GM19463 (cell line): ENCODE measurements at regions not wholly inside any gene's neighbourhood (a gene's known extent, or its start where the extent isn't known, plus 50 kb on each side); places are given as distances from the start of the nearest gene placed in this dataset.

Source experiments
- ATAC-seq: cut with Tn5 transposase; IDR thresholded peaks from one replicate; pipeline ENCODE4 v1.9.1; 2021; ENCODE audit warnings: mild to moderate bottlenecking, moderate library complexity; ENCODE audit not compliant: unreplicated experiment

GRCh38 chr1:221805121-221805520 lies 63.2 kb upstream of the DUSP10 start:
- no peak for ATAC-seq

DNA sequence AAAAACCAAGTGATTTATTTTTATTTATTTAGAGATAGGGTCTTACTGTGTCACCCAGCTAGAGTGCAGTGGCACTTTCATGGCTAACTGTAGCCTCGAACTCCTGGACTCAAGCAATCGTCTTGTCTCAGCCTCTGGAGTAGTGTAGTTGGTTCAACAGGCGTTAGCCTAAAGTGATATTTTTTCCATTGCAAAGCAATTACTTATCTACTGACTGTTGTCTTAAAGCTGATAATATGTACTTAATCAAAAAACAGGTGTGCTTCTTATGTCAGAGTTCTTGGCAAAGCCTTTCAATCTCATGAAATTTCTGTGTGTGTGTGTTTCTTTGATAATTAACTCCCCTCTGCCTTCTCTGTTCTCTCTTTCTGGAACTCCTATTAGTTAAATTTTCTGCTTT lies 62.4 kb upstream of the DUSP10 start:
- no peak for ATAC-seq

DNA sequence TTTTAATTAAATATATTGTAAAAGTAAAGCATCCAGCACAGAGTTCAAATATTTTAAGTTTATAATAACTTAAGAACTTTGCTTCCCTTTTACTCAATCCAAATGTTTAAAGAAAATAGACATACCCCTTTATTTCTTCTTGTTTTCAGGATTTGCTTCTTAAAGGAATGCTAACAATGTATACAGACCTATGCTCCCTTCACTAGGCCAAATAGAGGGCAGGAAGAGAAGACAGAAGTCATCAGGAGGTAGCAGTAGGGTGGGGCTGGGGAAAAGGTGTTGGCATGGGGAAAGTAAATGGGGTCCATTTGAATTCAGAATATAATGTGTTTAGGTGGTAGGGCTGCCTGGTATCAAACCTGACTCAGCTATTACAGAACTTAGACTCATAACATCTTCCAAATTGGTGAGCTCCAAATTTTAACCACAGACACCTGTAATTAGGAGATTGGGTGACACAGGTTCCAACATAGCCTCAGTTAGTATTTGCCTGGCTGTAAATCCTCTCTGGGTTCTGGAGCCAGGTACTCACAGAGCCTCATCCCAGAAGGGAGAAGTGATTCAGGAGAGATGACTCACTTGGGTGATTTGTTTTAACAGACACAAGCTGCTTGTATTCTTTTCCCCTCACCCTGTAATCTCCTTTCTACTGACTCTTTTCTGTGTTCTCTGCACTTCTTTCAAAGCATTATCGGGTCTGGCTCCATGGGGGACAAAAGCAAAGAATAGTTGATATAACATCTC lies 60.1 kb upstream of the DUSP10 start:
- no peak for ATAC-seq

DNA sequence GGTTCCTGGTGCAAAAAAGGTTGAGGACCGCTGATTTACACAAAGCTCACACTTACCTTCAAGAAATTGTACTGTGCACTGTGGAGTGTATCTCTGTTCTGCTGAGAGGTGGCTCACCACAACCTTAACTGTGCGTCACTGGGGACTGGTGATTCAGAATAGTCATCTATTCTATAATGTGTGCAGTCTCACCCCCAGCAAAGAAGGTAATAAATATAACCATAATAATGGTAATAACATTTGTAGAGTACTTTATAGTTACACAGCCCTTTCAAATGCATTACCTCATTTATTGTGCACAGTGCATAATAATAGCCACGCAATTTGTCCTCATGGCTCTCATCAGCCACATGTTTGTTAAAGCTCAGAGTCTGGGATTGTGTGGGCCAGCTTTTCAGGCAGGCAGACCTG lies 59.4 kb upstream of the DUSP10 start:
- no peak for ATAC-seq

DNA sequence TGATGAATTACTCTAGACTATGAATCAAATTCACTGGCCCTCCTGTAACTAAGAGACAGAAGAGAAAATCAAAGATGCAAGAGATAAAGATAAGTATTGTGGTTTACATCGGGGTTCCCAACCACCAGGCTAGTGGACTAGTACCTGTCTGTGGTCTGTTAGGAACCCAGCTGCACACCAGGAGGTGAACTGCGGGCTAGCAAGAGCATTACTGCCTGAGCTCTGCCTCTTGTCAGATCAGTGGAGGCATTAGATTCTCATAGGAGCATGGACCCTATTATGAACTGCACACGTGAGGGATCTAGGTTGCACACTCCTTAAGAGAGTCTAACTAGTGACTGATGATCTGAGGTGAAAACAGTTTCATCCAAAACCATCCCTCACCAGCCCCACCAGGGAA lies 58.9 kb upstream of the DUSP10 start:
- no peak for ATAC-seq

- no peak for ATAC-seq
These were observed 55.6 kb upstream of the DUSP10 start for GRCh38 chr1:221797506-221797905.

DNA sequence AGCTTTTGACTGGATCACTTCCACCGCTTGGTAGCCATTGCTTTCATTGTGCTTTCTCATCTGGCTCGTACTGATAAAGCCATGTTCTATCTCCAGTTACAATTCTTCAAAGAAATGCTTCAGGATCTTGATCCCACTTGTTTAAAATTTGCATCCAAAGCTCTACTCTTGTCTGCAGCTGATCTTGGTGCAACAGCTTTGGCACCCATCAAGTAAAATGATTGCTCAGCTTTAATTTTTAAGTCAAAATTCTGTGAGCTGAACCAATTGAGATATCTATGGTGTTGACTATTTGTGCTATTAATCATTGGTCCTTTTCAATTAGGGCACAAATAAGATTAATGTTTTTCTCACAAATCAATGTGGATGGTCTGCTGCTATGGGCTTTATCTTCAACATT lies 54.8 kb upstream of the DUSP10 start:
- ATAC-seq: no peak

- no peak for ATAC-seq
These were observed 53.5 kb upstream of the DUSP10 start for GRCh38 chr1:221795380-221795779.

- no peak for ATAC-seq
These were observed 53.0 kb upstream of the DUSP10 start for GRCh38 chr1:221794935-221795334.

- ATAC-seq: peak; percentile 68
These were observed 52.3 kb upstream of the DUSP10 start for GRCh38 chr1:221794079-221794670.

DNA sequence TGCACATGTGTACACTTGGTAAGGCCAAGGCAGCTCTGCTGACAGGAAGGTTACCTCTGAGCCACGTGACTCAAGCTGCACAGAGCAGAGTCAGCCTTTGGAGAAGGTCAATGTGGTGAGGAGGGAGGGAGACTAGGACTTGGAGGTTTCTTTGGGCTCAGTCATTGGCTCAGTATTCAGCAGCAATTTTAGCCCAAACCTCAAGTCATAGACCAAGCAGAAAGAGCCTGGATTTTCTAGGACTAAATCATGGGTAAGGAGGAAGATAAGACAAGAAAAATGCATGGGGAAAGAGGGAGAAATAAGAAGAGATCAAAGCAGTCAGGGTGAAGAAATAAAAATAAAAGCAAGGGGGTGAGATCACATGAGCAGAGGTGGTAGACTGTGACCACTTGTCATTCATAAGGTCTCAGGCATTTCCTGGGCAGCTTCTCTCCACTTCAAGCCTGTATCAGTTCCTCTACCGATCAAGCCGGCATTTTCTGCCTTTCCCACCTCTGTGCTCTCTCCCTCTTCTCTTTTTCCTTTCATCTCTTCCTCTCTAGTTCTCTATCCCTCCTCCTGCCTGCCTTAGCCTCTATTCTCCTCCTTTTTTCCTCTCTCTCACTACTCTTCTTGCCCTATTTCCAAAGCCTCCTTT lies 51.7 kb upstream of the DUSP10 start:
- ATAC-seq: peak; percentile 73

GRCh38 chr1:221791846-221792245 lies 50.0 kb upstream of the DUSP10 start:
- no peak for ATAC-seq
